SK-N-DZ (cell line): ENCODE measurements at regions not wholly inside any gene's neighbourhood (a gene's known extent, or its start where the extent isn't known, plus 50 kb on each side); places are given as distances from the start of the nearest gene placed in this dataset.
"Not testable (repeated sequence)": the region's sequence is repeated elsewhere in the genome, so short reads cannot be mapped to it uniquely, and the experiment has no call there.

Experiments used
- DNase-seq: peaks from one replicate; pipeline ENCODE4 v3.0.0-alpha.2; 2015; ENCODE audit warnings: low spot score

DNA sequence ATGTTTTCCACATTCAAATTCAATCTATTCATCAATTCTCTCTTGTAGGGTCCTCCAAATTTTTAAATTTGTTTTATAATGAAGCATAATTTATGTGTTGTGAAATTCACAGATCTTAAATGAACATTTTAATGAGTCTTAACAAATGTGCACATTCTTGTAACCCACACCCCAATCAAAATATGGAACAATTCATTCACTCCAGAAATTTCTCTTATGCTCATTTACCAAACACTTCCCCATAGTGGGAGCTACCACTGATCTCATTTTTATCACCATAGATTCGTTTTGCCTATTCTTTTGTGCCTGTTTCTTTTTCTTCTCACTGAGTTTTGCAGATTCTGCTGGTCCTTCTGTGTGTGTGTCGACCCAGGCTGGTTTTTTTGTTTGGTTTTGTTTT, 664.1 kb downstream of the EFNB2 start:
- DNase-seq, result no peak

GRCh38 chr13:105863300-105863920, 672.1 kb downstream of the EFNB2 start:
- DNase-seq, result no peak

- DNase-seq, result no peak
Observed at GRCh38 chr13:105848494-105848893, 687.0 kb downstream of the EFNB2 start.

GRCh38 chr13:105847527-105848291, 687.8 kb downstream of the EFNB2 start:
- no peak for DNase-seq

- DNase-seq, result no peak
Observed at GRCh38 chr13:105846923-105847322, 688.5 kb downstream of the EFNB2 start.

- no peak for DNase-seq
Observed at GRCh38 chr13:105841286-105841685, 694.2 kb downstream of the EFNB2 start.

- no peak for DNase-seq
Observed at GRCh38 chr13:105838231-105838630, 697.2 kb downstream of the EFNB2 start.

DNA sequence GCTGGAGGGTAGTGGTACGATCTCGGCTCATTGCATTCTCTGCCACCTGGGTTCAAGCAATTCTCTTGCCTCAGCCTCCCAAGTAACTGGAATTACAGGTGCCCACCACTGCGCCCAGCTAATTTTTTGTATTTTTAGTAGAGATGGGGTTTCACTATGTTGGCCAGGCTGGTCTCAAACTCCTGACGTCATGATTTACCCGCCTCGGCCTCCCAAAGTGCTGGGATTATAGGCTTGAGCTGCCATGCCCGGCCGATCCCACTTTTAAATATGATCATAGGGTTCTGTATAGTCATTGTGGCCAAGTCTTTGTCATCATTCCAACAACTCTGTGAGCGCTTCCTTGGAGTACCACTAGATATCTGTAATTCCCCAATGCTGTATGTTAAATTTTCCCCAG, 698.2 kb downstream of the EFNB2 start:
- DNase-seq, result not testable (repeated sequence)

DNA sequence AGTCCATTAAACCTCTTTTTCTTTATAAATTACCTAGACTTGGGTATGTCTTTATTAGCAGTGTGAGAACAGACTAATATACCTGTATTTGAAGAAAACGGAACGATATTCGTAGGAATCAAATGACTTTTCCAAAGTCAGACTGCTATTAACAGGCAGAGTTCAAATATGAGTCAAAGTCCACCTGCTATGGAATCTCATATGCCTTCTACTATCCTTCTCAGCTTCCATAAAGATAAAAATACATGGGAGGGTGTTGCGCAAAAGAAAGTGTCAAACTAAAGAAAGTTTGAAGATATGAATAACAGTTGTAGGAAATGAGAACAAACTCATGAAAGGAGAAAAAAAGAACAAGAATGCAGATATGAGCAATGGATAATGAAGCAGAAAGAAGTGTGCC, 704.6 kb downstream of the EFNB2 start:
- no peak for DNase-seq

DNA sequence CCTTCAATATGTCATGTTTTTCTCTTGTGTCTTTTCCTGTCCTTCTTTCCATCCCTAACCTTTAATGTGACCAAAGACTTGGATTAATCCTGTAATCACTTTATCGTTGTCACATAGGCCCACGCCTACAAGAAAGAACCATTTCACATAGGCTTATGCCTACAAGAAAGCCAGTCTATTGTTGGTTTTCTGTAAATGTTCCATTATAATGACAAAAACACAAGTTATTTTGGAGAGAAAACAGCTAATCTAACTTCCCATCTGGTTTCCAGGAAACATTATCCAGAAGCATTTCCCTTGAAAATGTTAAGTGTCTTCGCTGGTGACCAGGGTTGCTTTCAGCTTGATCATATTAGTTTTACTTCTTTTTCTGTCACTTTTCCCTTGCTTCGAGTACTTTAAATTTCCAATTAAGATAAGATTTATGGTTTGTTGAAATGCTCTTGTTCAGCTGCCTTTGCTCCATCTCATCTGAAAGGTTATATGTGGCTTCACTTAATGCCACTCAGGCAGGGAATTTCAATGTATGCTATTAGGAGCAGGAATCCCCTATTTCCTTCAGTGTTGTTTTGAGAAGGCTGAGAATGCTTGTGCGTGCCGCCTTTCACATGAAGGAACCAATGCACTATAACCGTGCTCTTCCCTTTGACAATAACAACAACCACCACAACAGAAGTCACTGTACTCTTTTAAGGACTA, 708.2 kb downstream of the EFNB2 start:
- peak; percentile 51 for DNase-seq

GRCh38 chr13:105825071-105825470, 710.4 kb downstream of the EFNB2 start:
- peak; percentile 24 for DNase-seq

DNA sequence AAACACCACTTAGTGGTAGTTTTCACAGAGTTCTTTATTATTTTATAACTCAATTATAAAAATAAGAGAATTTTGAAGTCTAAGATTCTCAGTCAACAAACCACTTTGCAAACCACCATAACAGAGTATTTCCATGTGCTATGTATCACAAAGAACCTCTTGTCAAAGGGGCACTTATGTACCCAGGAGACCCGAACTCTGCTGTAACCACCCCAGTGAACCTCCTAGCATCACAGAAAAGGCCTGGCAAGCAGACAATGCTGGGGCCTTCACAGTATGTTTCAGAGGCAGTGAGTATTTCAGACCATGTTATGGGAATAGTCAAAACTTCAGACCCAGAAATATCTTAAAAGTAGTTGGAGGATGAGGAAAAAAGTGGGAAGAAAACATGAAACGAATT, 714.1 kb downstream of the EFNB2 start:
- DNase-seq, result no peak

GRCh38 chr13:105820415-105820814, 715.0 kb downstream of the EFNB2 start:
- no peak for DNase-seq

DNA sequence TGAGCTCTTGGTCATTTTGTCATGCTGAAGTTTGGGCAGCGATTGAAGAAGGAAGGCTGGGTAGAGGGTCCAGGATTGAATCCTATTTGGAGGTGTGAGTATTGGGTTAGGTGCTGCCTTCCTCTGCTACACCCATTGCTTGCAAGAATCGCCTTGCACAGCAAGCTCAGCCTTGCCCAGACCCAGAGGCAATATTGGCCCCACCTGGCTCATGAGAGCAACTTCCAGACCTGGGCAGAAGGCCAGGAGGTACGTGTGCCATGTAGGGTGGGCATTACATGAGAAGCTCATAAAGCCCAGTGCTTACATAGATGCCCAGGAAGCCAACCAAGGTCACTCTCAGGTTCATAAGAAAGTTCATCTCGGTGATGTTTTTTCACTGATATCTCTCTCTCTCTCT, 718.0 kb downstream of the EFNB2 start:
- no peak for DNase-seq

DNA sequence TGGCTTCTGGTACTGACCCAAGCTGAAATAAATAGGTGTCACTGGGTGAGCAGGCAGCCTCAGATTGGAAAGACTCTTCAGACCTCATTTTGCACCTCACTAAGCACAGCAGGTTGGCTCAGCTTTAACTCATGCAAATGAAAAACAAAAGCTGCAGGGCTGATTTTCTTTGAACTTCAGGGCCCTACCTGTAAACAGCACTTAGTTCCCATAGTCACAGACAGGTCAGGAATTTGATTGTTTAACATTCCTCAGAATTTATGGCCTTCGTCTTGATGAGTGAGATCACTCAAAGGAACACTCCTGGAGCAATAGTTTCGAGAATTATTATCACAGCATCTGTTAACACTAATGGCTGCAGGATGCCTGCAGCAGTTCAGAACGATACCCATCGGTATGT, 718.5 kb downstream of the EFNB2 start:
- no peak for DNase-seq

GRCh38 chr13:105814902-105815250, 720.6 kb downstream of the EFNB2 start:
- no peak for DNase-seq

- no peak for DNase-seq
Observed at GRCh38 chr13:105814219-105814901, 721.1 kb downstream of the EFNB2 start.

DNA sequence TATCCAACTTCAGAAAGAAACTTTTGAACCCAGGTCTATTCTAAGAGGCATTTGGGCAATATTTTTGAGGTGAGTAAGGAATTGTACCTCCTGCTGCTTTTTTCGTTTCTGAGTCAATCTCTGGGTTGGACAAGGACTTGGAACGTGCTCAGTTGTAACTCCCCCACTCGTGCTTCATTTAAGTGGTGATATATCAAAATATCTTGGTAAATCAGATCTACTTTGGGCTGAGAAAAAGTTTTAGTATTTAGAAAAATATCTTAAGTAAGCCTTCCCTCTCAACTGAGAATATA, 728.9 kb downstream of the EFNB2 start:
- no peak for DNase-seq

GRCh38 chr13:105805892-105806627, 729.4 kb downstream of the EFNB2 start:
- DNase-seq, result no peak

GRCh38 chr13:105804561-105805190, 730.8 kb downstream of the EFNB2 start:
- no peak for DNase-seq

DNA sequence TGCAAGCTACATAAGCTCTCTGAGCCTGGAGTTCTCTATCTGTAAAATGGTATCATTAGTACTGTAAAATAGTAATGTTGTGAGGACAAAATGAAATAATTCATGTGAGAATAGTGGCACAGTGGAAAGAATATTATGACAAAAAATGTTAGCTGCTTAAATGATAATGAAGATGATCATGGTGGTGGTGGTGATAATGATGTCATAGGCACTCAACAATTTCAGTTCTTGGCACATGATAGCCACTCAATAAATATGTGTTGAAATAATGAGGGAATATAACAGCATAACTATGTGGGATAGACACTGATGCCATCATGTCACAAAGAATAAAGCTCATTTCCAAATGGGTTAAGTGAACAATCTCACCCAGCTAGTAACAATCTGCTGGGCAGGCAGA, 736.3 kb downstream of the EFNB2 start:
- no peak for DNase-seq
